ENCODE measurements at regions not wholly inside any gene's neighbourhood (a gene's known extent, or its start where the extent isn't known, plus 50 kb on each side); places are given as distances from the start of the nearest gene placed in this dataset.
A peak's percentile ranks its signal among the peaks of the same experiment; 100 is the strongest.

DNA sequence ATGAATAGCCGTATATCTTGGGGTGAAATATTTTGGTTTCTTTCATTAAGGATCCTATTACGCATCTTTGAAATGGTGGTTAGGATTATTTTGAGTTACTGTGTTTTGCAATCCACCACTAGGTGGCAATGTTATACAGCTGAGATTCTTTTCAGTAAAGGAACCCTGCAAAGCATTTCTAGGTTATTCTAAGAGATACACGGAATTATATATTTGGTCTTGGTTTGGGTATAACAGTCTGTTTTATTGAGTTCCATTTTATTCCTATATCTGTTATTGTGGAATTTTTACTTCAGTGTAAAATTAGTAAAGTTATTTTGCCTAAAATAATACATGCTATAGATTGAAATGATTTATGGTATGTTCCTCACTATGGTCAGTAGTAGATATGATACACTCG, 62.9 kb upstream of the CPHXL start:
- peak; percentile 93 for TF ChIP-seq CTCF (conservative IDR thresholded peaks at IDR 0.05; ENCODE audit: low read length)
- no peak for TF ChIP-seq EZH2phosphoT487 (IDR thresholded peaks at IDR 0.05; ENCODE audit: borderline replicate concordance)

Measured in Loucy (cell line).